Activated gamma-delta T cell (primary cell): ENCODE measurements at regions not wholly inside any gene's neighbourhood (a gene's known extent, or its start where the extent isn't known, plus 50 kb on each side); places are given as distances from the start of the nearest gene placed in this dataset.

Experiments
- DNase-seq: peaks from one replicate; lab custom pipeline; 2025; lab: John Stamatoyannopoulos, UW

DNA sequence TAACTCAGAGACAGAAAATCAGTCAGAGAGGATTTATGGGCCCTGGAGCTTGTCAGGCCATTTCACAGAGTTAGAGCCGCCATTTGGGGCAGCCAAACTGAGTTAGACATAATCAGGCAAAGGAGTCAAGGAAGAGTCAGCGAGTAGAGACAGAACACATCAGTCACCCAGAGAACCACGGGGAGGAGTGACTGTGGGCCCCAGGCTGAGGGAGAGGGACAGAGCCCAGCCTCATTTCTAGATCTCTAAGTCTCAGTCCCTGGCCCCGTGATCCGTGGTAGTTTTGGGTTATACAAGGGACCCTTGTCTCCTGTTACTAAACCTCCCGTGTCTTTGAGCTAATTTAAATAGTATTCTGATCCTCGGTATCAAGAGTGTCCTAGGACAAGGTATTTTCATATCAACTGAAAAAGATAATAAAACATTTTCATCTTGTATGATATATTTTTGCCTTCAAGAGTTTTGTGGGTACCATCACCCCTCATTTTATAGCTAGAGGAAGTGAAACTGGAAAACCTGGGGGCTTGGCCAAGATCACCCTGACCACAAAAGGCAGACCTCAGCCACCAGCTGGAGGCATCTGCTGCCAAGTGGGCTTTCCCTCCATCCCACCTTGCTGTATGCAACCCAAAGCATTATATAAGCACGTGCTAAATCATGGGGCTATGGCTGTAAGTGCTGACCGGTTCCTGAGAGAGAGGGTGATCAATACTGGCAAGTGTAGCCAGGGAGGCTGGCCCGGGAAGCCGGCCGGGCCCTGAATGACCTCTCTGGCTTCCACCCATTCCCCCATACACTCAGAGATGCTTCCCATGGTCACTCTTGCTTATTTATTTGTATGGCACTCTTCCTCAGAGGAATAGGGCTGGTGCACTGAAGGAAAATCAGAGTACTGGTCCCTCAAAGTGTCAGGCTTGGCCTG lies 204.1 kb downstream of the BCOR start:
- DNase-seq = no peak

- DNase-seq = no peak
These were observed 203.1 kb downstream of the BCOR start for GRCh38 chrX:39894683-39895082.

GRCh38 chrX:39895218-39896110 lies 202.3 kb downstream of the BCOR start:
- no peak for DNase-seq

- DNase-seq = no peak
These were observed 200.6 kb downstream of the BCOR start for GRCh38 chrX:39896951-39897740.

- no peak for DNase-seq
These were observed 200.0 kb downstream of the BCOR start for GRCh38 chrX:39897741-39898097.

GRCh38 chrX:39898147-39898546 lies 199.6 kb downstream of the BCOR start:
- DNase-seq = no peak

- no peak for DNase-seq
These were observed 198.7 kb downstream of the BCOR start for GRCh38 chrX:39899059-39899458.

DNA sequence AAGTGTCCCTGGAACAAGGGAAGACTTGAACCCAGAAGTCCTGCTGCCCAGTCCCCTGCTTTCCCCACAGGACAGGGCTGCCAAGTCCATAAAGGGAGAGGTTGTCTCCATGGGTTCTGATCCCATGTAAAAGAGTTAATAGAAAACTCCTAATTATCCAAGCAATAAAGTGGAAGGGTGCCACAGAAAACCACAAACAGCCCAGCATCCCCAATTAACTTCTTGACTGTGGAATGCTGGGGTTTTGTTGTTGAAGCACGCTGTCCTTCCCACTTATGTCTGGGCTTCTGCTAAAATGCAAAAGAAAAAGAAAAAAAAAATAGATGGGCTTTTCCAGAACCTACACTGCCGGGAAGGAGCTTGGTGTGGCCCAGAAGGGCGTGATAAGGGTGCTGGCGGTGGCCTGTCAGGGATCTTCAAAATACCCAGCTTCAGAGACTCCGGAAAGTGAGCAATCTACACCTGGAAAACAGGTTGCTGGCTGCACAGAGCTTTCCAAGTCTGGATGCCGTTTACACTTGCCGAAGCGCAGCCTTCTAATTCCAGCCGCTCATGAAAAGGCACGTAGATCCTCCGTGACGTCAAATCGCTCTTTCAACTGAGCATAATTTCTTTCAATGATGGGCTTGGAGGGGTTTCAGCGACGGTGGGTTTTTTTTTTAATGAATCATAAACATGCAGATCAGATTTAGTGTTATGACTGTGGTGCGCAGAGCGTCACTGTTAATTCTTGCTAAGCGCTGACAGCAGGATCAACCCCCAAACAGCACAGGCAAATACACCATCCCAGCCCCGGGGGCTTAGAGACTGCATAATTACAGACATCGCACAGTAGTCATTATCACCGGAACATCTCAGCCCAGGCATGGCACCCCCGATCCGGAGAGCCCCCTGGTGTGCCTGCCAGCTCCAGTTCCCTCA lies 197.6 kb downstream of the BCOR start:
- DNase-seq = no peak

- no peak for DNase-seq
These were observed 197.0 kb downstream of the BCOR start for GRCh38 chrX:39900777-39901170.

GRCh38 chrX:39903343-39903742 lies 194.4 kb downstream of the BCOR start:
- DNase-seq = no peak

- DNase-seq = no peak
These were observed 193.8 kb downstream of the BCOR start for GRCh38 chrX:39903937-39904336.

- no peak for DNase-seq
These were observed 192.8 kb downstream of the BCOR start for GRCh38 chrX:39904816-39905537.

GRCh38 chrX:39905538-39905891 lies 192.2 kb downstream of the BCOR start:
- DNase-seq = no peak

GRCh38 chrX:39905946-39906345 lies 191.8 kb downstream of the BCOR start:
- DNase-seq = no peak

- no peak for DNase-seq
These were observed 189.6 kb downstream of the BCOR start for GRCh38 chrX:39907964-39908661.

- no peak for DNase-seq
These were observed 187.8 kb downstream of the BCOR start for GRCh38 chrX:39909996-39910395.

- DNase-seq = no peak
These were observed 187.1 kb downstream of the BCOR start for GRCh38 chrX:39910651-39911050.

GRCh38 chrX:39911278-39911897 lies 186.4 kb downstream of the BCOR start:
- no peak for DNase-seq

DNA sequence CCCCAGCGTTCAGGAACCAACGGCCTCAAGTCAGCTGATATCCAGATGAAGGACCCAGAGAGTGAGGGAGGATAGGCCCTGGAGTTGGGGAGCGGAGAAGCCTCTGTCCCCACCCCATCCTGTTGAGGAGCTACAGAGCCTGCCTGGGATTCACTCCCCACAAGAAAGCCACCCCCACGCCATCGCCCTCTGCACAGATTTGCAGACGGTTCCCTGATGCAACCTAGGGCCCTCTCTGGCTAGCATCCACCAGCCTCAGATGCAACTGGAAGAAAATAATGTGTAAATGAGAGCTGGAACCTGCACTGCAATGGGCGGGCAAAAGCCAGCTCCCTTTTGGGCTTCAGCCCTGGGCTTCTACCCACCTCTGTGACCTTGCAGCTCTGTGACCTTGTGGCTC lies 185.6 kb downstream of the BCOR start:
- DNase-seq = no peak
